ENCODE measurements at regions not wholly inside any gene's neighbourhood (a gene's known extent, or its start where the extent isn't known, plus 50 kb on each side); places are given as distances from the start of the nearest gene placed in this dataset.

DNA sequence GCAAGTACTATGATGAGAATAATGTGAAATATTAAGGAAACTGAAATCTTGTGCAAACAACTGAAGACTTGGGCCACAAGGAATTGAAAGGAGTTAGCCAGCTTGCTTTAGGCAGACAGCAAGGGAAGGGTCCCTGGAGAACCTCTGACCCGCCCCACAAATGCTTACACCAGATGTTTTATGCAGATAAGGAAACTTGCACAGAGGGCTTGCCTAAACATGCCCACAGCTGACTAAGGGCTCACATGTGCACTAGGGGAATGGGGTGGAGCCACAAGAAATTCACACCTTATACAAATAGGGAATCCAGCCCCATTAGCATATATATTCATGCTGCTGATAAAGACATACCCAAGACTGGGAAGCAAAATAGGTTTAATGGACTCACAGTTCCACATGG, 86.1 kb upstream of the CYYR1 start:
- peaks cover 3% of the 10 kb centered on the region; the same call in 1 of the 2 replicates for H3K9me3 ChIP-seq (ENCODE audit: control insufficient read depth, insufficient read depth, low read depth, low read length)
- TF ChIP-seq, protein P1, sequence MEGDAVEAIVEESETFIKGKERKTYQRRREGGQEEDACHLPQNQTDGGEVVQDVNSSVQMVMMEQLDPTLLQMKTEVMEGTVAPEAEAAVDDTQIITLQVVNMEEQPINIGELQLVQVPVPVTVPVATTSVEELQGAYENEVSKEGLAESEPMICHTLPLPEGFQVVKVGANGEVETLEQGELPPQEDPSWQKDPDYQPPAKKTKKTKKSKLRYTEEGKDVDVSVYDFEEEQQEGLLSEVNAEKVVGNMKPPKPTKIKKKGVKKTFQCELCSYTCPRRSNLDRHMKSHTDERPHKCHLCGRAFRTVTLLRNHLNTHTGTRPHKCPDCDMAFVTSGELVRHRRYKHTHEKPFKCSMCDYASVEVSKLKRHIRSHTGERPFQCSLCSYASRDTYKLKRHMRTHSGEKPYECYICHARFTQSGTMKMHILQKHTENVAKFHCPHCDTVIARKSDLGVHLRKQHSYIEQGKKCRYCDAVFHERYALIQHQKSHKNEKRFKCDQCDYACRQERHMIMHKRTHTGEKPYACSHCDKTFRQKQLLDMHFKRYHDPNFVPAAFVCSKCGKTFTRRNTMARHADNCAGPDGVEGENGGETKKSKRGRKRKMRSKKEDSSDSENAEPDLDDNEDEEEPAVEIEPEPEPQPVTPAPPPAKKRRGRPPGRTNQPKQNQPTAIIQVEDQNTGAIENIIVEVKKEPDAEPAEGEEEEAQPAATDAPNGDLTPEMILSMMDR (IDR thresholded peaks at IDR 0.05) = no peak
- no peak for TF ChIP-seq POLR2AphosphoS5 (IDR thresholded peaks at IDR 0.05; ENCODE audit: low read depth, low read length)
- no peak for TF ChIP-seq SIN3A (IDR thresholded peaks at IDR 0.05; ENCODE audit: borderline replicate concordance, insufficient read depth, low read depth, low read length)
- TF ChIP-seq, protein P2, sequence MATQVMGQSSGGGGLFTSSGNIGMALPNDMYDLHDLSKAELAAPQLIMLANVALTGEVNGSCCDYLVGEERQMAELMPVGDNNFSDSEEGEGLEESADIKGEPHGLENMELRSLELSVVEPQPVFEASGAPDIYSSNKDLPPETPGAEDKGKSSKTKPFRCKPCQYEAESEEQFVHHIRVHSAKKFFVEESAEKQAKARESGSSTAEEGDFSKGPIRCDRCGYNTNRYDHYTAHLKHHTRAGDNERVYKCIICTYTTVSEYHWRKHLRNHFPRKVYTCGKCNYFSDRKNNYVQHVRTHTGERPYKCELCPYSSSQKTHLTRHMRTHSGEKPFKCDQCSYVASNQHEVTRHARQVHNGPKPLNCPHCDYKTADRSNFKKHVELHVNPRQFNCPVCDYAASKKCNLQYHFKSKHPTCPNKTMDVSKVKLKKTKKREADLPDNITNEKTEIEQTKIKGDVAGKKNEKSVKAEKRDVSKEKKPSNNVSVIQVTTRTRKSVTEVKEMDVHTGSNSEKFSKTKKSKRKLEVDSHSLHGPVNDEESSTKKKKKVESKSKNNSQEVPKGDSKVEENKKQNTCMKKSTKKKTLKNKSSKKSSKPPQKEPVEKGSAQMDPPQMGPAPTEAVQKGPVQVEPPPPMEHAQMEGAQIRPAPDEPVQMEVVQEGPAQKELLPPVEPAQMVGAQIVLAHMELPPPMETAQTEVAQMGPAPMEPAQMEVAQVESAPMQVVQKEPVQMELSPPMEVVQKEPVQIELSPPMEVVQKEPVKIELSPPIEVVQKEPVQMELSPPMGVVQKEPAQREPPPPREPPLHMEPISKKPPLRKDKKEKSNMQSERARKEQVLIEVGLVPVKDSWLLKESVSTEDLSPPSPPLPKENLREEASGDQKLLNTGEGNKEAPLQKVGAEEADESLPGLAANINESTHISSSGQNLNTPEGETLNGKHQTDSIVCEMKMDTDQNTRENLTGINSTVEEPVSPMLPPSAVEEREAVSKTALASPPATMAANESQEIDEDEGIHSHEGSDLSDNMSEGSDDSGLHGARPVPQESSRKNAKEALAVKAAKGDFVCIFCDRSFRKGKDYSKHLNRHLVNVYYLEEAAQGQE (IDR thresholded peaks at IDR 0.05; ENCODE audit: insufficient read depth in 1 of 2, low read depth in 2 of 2, low read length in 1 of 2) = no peak
- no peak for TF ChIP-seq TCF7L2 (IDR thresholded peaks at IDR 0.05; ENCODE audit: low read depth, low read length)
- no peaks in the 10 kb centered on the region for H3K4me1 ChIP-seq (ENCODE audit: control insufficient read depth, insufficient read depth, low read length)
- ChIA-PET CTCF (no interaction called here), POLR2A (no interaction called here)
- DNase-seq (ENCODE audit: low read depth, low spot score) = no peak
- no peaks in the 10 kb centered on the region for H3K27me3 ChIP-seq (ENCODE audit: control insufficient read depth, insufficient read depth, low read length)
- no TSS peak for BruUV-seq (replicated peaks)
- in situ Hi-C loops (cut with HindIII; ENCODE audit: low pct_unique_long_range_greater_than_20kb, low sequenced_read_pairs) = no loop called here
- intact Hi-C loops (cut with micrococcal nuclease; ENCODE audit: unreplicated experiment) = no loop called here
- no peak overlapping the region for H3K27ac ChIP-seq (ENCODE audit: low read length)
- H3K36me3 ChIP-seq (ENCODE audit: control insufficient read depth, insufficient read depth, low read length) = no peaks in the 10 kb centered on the region
- no peak for ATAC-seq
- H3K4me3 ChIP-seq (ENCODE audit: low read depth in 2 of 2, low read length in 2 of 2) = no peak overlapping the region

DNA sequence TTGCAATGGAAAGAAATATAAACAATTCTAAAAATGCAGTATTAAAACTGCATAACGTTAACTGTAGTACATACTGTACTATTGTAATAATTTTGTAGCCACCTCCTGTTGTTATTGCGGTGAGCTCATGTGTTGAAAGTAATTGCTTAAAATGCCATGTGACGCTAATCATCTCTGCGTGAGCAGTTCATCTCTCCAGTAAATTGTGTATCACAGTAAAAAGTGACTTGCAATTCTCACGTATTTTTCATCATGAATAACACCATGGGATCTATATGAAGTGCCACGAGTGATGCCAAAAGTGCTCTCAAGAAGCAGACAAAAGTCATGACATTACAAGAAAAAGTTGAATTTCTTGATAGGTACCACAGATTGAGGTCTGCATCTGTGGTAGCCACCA, 82.4 kb upstream of the CYYR1 start:
- Histone ChIP-seq H3K27me3 (ENCODE audit: control insufficient read depth, insufficient read depth, low read length) (no peaks in the 10 kb centered on the region), H3K4me3 (ENCODE audit: low read depth in 2 of 2, low read length in 2 of 2) (no peak overlapping the region), H3K27ac (ENCODE audit: low read length) (no peak overlapping the region), H3K36me3 (ENCODE audit: control insufficient read depth, insufficient read depth, low read length) (no peaks in the 10 kb centered on the region), H3K4me1 (ENCODE audit: control insufficient read depth, insufficient read depth, low read length) (no peaks in the 10 kb centered on the region), H3K9me3 (ENCODE audit: control insufficient read depth, insufficient read depth, low read depth, low read length) (no peaks in the 10 kb centered on the region; the same call in 1 of the 2 replicates)
- CTCF ChIA-PET = no interaction called here
- no peak for ATAC-seq
- no TSS peak for BruUV-seq (replicated peaks)
- intact Hi-C loops (cut with micrococcal nuclease; ENCODE audit: unreplicated experiment) (no loop called here), in situ Hi-C loops (cut with HindIII; ENCODE audit: low pct_unique_long_range_greater_than_20kb, low sequenced_read_pairs) (no loop called here)
- no peak for DNase-seq (ENCODE audit: low read depth, low spot score)
- TF ChIP-seq, protein P1 (IDR thresholded peaks at IDR 0.05) = no peak
- TF ChIP-seq POLR2AphosphoS5 (IDR thresholded peaks at IDR 0.05; ENCODE audit: low read depth, low read length) (no peak), SIN3A (IDR thresholded peaks at IDR 0.05; ENCODE audit: borderline replicate concordance, insufficient read depth, low read depth, low read length) (no peak), TCF7L2 (IDR thresholded peaks at IDR 0.05; ENCODE audit: low read depth, low read length) (no peak)
- TF ChIP-seq, protein P2 (IDR thresholded peaks at IDR 0.05; ENCODE audit: insufficient read depth in 1 of 2, low read depth in 2 of 2, low read length in 1 of 2) = no peak
- POLR2A ChIA-PET = no interaction called here
